UCSD-AML1 (cell line): ENCODE measurements at regions not wholly inside any gene's neighbourhood (a gene's known extent, or its start where the extent isn't known, plus 50 kb on each side); places are given as distances from the start of the nearest gene placed in this dataset.

ENCODE experiments used
- DNase-seq: peaks from one replicate; lab custom pipeline; 2025; ENCODE audit not compliant: unreplicated experiment; lab: John Stamatoyannopoulos, UW

DNA sequence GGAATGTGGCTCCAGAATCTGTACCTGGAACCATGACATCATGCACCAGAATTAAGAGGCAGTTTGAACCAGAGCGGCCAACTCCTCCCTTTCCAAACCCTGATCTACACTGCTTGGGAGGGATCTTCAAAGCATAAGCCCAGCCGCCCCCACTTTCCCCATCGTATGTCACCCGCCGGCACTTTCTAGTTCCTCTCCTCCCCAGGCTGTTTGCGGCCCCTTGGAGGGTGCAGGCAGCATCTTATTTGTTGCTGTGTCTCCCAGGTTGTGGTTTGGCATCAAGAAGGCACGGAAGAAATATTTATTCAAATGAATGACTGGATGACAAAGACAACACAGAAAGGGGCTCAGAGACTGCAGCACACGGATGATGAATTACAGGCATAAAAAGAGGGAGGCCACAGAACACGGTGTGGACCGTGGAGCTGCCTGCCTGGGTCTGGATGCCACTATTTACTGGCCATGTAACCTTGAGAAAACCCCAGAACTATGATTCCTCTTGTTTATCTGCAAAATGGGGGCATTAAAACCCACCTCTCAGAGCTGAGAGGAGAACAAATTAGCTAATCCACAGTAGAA, 305.8 kb downstream of the EIPR1 start:
- DNase-seq = no peak

DNA sequence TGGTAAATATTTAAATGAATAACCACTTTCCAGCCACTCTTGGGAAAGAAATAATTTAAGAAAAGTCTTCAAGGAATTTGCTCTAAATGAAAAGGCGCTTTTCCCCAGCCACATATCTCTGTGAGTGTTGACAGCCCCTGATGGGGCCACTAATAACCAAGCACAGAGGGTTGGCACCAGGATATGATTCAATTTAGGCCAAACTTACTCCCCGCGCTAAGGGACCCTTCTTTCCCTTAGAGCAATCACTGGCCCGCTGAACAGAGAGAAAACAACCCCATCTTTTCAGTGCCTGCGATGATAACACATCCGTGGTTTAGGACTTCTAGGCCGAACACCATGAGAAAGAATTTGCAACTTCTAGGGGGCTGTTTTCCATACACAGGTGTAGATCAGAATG, 310.8 kb downstream of the EIPR1 start:
- DNase-seq = no peak

DNA sequence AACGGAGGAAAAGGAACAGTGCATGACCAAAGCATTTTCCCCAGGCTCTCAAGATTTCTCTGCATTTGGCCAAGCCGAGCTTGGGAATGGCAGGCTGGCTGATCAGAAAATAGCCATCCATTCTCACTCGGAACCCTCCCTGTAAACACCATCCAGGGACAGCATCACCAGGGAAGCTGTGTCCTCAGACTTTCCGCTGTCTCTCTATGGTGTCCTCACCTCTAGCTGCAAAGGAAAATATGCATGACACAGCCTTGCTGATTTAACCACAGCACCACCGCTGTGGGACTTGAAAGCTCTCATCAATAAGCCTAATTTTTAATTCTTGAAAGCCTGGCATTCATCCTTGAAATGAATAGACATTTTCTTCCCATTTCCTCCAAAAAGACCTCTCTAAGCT, 311.7 kb downstream of the EIPR1 start:
- no peak for DNase-seq

DNA sequence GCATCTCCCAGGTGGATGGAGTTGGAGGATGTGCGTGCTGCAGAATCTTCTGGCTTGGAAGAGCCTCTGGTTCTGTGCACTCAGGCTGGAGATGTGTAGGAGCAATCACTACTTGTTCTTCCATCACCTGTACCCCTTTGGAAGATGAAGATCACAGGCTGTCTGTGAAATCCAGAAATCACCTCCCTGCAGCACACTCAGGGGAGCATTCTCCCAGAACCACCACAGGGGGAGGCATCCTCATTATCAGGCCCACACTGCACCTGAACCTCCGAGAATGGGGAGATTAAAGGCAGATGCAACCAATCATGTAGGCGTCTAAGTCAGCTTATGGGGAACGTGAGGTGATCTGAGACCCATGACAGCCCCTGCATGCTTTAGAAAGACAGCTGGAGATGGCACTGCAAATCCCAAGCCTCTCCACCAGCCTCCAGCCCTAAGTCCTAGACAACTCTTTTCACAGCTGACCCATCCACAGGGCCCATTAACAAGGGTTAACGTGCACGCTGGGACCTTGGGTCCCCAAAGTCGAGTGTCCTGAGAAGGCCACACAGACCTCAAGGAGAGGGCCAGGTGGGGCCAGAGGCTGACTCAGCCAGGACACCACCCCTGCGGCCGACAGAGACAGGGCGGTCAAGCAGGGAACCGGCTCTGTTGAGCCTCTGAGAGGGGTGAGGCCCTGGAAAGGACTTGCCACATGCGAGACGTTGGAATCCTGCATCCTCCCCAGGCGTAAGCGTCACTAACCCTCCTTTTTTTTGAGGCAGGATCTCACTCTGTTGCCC, 314.9 kb downstream of the EIPR1 start:
- DNase-seq = no peak

DNA sequence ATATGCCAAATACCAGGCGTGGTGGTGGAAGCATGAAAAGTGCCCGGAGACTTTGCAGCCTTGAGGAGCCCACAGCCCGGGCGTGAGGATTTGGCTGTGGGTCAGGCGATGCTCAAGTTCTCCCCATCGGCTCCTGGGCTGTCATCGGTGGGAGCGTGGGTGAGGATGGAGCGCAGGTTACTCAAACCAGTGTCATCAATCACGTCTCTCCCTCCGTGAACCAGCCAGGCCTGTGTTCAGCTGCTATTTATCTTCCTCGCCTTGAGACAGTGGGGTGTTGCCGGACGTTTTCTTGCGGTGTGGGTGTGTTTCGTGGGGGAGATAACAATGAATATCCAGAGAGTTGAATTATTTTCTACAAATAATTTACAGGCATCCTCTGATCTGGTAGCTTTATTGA, 317.6 kb downstream of the EIPR1 start:
- DNase-seq = no peak

DNA sequence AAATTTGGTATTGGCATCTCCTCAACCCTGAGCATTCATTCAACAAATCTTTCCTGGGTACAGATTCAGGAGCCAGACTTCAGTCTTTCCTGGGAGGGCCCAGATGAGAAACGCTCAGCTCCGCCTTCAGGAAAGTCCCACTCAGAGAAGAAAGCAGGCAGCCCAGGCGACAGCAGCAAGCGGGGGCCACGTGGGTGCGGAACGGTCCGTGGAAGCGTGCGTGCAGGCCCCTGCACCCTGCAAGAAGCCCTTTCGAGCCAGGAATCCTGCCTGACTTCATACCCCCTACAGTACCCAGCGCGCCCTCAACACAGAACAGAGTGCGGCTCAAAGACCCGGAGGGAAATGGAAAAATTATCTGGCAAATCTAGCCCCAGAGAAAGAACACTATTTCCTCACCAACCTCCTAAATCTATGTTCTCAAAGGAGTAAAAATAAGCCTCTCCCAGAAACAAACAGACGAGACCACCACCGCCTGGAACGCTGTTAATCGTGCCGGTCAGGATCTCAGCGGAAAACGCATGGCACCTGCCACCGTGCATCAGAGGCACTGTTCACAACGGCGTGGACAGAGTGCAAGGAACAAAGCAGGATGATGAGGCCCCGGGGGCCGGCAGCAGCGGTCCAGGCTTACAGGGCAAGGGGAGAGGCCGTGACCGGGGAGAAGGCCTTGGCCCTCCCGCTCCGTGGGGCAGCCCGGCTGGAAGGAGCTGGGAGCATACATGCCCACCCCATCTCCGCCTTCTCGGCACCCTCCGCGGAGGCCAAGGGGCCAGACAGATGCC, 318.3 kb downstream of the EIPR1 start:
- DNase-seq = no peak

DNA sequence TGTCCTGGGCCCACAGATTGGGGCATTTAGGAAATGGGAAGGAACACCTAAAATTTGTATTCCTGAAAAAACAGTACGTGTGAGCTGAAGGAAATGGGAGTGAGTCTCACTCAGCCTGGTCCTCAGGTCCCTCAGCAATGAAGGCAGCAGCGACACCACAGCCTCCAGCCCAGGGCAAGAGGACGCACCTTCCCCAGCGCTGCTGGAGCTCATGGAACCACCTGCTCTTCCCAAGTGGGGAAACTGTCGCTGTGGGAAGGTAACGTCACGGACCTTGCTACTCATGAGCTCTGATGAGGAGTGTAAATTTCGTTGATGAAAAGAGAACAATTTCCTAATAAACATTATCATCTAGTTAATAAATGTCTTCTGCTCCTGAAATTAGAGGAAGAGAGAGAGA, 323.6 kb downstream of the EIPR1 start:
- DNase-seq = no peak

DNA sequence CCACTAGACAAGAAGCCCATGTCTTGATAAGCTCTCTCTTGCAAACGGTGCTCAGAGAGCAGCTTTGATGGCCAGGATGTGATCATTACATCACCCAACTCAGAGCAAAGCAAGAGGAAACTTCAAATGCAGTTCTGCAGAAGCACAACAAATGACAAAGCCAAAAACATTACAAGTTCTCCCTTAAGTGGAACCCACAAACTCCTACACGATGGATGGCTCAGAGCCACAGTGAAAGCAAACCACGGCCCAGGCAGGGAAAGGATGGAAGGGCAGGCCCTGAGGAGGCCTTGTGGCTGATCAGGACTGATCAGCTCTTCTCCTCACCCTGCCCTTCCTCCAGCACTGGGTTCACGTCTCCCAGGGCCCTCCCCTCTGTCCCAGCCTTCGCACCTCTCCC, 326.4 kb downstream of the EIPR1 start:
- DNase-seq = no peak

DNA sequence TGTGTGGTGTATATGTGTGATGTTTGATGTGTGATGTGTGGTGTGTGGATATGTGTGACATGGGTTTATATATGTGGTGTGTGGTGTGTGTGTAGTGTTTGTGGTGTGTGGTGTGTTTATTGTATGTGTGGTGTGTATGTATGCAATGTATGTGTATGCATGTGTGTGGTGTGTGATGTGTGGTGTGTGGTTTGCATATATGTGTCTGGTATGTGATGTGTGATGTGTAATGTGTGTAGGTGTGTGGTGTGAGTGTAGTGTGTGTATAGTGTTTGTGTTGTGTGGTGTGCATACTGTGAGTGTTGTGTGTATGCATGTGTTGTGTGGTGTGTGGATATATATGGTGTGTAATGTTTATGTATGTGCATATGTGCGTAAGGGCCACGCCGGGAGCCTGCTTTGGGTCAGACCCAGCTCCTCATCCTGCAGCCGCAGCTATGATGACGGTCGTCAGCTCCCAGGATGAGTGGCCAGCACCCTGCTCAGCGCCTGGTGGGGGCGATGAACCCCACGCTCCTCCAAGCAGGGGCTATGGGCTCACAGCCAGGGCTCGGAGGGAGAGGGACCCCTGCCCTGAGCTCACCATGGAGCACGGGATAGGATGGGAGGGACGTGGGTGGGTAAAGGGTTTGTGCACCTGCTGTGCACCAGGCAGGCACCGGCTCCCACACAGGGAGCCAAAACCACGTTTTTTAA, 331.3 kb downstream of the EIPR1 start:
- DNase-seq = no peak

DNA sequence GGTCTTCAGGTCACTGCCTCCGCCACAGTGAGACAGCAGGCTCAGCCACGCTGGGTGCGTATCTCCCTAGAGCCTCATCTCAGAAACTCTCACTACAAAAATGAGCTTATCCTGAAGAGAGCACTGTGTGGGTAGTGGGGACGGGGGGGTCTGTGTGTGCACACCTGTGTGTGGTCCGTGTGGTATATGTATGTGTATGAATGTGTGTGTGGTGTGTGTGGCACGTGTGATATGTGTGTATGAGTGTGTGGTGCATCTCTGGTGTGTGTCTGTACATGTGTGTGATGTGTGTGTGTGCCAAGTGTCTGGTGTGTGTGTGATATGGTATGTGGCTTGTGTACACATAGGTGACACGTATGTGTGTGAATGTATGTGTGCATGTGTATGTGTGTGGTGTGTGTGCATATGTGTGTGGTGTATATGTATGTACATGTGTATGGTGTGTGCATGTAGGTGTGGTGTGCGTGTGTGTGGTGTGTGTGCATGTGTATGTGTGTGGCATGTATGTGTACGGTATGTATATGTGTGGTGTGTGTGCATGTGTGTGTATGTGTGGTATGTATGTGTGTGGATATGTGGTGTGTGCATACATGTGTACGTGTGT, 332.2 kb downstream of the EIPR1 start:
- DNase-seq = no peak

DNA sequence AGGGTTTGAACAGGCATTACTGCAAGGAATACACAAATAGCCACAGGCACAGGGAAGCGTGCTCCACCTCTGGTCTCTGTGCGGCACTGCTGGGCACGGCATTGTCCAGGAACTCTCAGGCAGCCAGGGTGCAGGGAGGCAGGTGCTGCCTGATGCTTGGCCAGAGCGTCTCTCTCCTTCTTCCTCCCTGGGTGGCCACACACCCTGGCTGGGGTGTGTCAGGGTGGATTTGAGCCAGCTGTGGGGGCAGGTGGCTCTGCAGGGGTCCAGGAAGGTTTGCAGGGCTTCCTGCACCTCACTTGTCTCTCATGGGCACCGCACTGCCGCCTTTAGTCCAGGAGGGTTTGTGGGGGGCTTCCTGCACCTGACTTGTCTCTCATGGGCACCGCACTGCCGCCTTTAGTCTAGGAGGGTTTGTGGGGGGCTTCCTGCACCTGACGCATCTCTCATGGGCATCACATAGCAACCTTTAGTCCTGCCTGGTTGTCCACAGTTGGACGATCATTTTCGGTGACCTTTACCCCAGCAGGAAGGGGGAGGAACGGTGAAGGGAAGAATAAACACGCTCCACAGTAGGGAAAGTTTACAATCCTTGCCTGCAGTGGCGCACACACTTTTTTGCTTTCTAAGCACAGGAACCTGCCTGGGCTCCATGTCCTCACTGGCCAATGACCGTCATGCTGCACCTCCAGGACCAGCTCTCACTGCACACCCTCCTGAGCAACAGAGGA, 332.9 kb downstream of the EIPR1 start:
- DNase-seq = no peak

DNA sequence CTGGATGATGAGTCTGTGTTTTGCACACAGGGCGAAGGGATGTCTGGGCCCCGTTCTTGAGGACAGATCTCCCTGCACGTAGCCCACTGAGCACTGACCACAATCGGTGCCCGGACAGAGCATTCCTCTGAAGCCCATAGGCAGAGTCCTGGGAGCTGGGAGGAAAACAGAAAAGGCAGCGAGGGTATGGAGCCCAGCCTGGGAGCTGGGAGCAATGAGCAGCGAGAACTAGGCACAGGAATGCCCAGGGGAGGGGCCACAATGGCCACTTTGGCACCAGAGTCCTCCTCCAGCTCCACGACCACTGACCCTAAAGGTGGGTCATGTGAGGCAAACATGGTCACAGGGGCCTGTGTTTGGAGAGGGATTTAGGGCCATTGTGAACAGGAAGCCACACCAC, 333.9 kb downstream of the EIPR1 start:
- no peak for DNase-seq

DNA sequence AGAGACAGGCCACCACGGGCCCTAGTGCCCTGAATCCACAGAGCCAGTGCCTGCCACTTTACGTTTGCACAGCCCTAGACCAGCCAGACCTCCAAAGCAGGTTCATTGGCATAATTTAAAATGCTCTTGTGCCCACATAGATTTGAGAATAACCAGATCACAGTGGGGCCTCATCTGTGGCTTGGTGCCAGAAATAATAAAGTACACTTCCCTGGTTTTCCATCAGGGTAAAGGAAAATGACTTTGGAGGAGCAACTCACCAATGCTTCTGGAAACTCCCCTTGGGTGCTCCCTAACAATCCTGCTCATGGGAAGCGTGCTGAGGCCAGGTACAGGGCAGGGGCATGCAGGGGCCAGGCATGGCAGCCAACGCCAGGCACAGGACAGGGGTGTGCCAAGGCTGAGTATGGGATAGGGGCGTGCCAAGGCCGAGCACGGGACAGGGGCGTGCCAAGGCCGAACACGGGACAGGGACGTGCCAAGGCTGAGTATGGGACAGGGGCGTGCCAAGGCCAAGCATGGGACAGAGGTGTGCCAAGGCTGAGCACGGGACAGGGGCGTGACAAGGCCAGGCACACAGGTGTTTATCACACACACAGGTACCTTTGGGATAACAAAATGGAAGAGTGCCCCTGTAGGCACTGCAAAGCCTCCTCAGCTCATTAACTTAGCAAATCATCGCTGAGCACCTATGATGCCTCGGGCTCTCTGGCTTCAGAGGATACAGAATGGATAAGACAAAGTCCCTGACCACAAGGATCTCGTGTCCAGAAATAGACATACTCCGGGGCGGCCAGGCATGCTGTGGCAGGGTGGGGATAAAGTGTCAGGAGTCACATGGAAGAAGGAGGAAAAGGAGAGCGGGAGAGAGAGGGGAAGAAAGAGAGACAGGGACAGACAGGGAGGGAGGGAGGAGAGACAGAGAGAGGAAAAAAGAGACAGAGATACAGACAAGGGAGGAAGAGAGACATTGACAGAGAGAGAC, 334.7 kb downstream of the EIPR1 start:
- no peak for DNase-seq

DNA sequence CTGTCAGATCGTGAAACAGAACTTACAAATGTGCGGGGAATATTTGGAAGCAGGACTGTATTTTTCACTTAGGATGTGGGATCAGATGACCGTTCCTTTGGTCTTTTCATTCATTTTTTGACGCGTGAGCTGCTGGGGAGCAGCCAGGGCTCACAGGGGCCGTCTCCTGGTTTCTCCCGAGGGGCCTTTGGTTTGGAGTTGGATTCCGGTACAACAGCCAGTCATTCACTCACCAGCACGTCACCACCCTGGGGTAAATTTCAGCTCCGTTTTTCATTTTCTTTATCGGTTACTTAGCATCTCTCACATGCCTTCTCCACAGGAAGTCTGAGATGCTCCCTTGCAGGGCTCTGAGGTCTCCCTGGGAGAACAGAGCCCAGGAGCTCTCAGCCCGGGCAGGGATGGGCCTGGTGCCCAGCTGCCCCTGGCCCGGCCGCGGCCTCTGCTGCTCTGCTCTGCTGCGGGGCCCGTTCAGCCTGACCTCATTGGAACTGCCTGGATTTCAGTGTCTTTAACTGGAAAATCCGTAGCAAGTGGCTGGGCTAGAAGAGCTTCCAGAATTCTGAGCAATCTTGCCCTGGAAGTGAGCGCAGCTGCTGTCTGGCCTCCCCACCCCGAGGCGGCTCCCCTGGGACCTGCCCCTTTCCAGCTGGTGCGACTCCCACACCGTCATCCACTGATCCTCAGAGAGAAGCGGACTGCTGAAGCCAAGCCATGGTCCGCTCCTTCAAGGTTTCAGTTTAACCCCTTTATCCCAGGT, 335.6 kb downstream of the EIPR1 start:
- DNase-seq = no peak

DNA sequence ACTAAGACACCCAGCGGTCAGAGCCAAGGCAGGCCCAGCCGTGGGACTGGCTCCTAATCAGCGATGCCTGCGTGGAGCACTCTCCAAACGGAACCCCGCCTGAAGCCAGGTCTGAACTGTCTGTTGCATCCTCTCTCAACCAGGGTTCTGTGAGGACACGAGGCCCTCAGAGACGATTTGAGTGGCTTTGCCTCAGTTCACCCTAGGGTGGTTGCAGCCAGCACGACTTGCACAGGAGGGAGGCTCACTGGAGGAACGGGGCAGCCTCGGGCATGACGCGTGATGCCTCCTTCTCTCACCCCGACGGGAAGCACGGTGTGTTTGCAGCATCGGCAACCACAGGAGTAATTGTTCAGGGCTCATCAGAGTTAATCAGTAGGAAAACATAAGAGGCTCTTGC, 336.4 kb downstream of the EIPR1 start:
- no peak for DNase-seq

DNA sequence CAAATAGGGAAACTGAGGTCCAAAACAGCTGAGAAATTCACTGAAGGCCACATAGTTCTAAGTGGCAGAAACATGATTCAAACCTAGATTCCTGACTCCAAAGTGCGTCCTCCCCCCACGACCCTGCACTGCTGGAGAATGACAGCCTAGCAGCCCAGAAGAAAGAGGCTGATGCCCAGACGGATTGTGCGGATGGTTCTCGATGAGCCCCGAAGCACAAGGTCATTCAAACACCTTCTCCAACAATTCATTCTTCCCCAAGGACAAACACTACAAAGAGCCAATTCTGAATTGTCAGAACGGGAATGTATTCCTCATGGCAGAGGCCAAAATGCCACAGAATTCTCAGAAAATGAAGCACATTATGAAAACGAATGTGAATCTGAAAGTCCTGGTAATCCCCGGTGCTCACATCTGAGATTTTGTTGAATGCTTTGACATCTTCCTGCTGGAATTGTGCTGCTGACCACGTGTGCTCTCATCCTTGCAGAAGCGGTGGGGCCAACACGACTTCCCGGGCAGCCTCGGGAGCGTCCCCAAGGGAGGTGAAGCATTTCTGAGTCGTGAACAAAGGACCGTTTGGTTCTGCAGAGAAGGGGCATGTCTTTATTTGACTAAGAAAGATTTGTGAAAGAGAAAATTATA, 337.0 kb downstream of the EIPR1 start:
- DNase-seq = no peak

DNA sequence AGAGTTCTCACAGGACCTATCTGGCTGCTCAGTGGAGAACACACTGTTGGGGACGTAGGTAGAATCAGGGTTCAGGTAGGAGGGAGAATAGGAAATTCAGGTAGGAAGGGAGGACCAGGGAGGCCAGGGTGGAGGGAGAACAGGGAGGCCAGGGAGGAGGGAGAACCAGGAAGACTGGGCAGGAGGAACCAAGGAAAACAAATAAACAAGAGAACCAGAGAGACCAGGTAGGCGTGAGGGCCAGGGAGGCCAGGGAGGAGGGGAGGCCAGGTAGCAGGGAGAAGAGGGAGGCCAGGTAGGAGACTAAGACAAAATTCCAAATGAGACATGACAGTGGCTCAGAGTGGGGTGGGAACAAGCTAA, 337.6 kb downstream of the EIPR1 start:
- no peak for DNase-seq
